ENCODE measurements at regions not wholly inside any gene's neighbourhood (a gene's known extent, or its start where the extent isn't known, plus 50 kb on each side); places are given as distances from the start of the nearest gene placed in this dataset.

- no peaks in the 10 kb centered on the region for H3K36me3 ChIP-seq (ENCODE audit: control insufficient read depth, insufficient read depth, low read length)
- no peak for DNase-seq (ENCODE audit: low read depth, low spot score)
- H3K27me3 ChIP-seq (ENCODE audit: control insufficient read depth, insufficient read depth, low read length) = no peaks in the 10 kb centered on the region
- H3K4me3 ChIP-seq (ENCODE audit: low read length) = no peak overlapping the region
- WGBS (ENCODE audit: insufficient coverage, insufficient read length) = no CpG with 5 or more reads among the region's 2 CpGs
- H3K27ac ChIP-seq (ENCODE audit: low read length) = no peak overlapping the region
- H3K4me1 ChIP-seq (ENCODE audit: control insufficient read depth, insufficient read depth, low read length) = 0 out of 2 replicates have a peak, but pooled peaks cover 2% of the 10 kb centered on the region
- no peaks in the 10 kb centered on the region for H3K9me3 ChIP-seq (ENCODE audit: control insufficient read depth, insufficient read depth, low read length)
Measured at GRCh38 chr5:167616043-167616890, 675.2 kb upstream of the WWC1 start.

GRCh38 chr5:167623354-167623753 is 668.1 kb upstream of the WWC1 start:
- Histone ChIP-seq H3K27me3 (ENCODE audit: control insufficient read depth, insufficient read depth, low read length) (no peaks in the 10 kb centered on the region), H3K4me3 (ENCODE audit: low read length) (no peak overlapping the region), H3K9me3 (ENCODE audit: control insufficient read depth, insufficient read depth, low read length) (no peaks in the 10 kb centered on the region), H3K27ac (ENCODE audit: low read length) (no peak overlapping the region), H3K36me3 (ENCODE audit: control insufficient read depth, insufficient read depth, low read length) (no peaks in the 10 kb centered on the region), H3K4me1 (ENCODE audit: control insufficient read depth, insufficient read depth, low read length) (no peaks in the 10 kb centered on the region; the same call in 1 of the 2 replicates)
- 100% methylated on average over 1 of the region's 3 CpGs for WGBS (ENCODE audit: insufficient coverage, insufficient read length)
- no peak for DNase-seq (ENCODE audit: low read depth, low spot score)

GRCh38 chr5:167624053-167624452 is 667.4 kb upstream of the WWC1 start:
- DNase-seq (ENCODE audit: low read depth, low spot score) = no peak
- no peak overlapping the region for H3K4me3 ChIP-seq (ENCODE audit: low read length)
- no peak overlapping the region for H3K27ac ChIP-seq (ENCODE audit: low read length)
- H3K27me3 ChIP-seq (ENCODE audit: control insufficient read depth, insufficient read depth, low read length) = no peaks in the 10 kb centered on the region
- H3K4me1 ChIP-seq (ENCODE audit: control insufficient read depth, insufficient read depth, low read length) = no peaks in the 10 kb centered on the region; the same call in 1 of the 2 replicates
- no peaks in the 10 kb centered on the region for H3K36me3 ChIP-seq (ENCODE audit: control insufficient read depth, insufficient read depth, low read length)
- no CpG with 5 or more reads among the region's 2 CpGs for WGBS (ENCODE audit: insufficient coverage, insufficient read length)
- H3K9me3 ChIP-seq (ENCODE audit: control insufficient read depth, insufficient read depth, low read length) = no peaks in the 10 kb centered on the region

GRCh38 chr5:167626341-167627123 is 664.9 kb upstream of the WWC1 start:
- Histone ChIP-seq H3K9me3 (ENCODE audit: control insufficient read depth, insufficient read depth, low read length) (no peaks in the 10 kb centered on the region), H3K4me1 (ENCODE audit: control insufficient read depth, insufficient read depth, low read length) (no peaks in the 10 kb centered on the region; the same call in 1 of the 2 replicates), H3K36me3 (ENCODE audit: control insufficient read depth, insufficient read depth, low read length) (no peaks in the 10 kb centered on the region), H3K27ac (ENCODE audit: low read length) (no peak overlapping the region), H3K27me3 (ENCODE audit: control insufficient read depth, insufficient read depth, low read length) (no peaks in the 10 kb centered on the region), H3K4me3 (ENCODE audit: low read length) (no peak overlapping the region)
- no peak for DNase-seq (ENCODE audit: low read depth, low spot score)
- no CpG with 5 or more reads among the region's 8 CpGs for WGBS (ENCODE audit: insufficient coverage, insufficient read length)

GRCh38 chr5:167629634-167630033 is 661.8 kb upstream of the WWC1 start:
- Histone ChIP-seq H3K4me1 (ENCODE audit: control insufficient read depth, insufficient read depth, low read length) (no peaks in the 10 kb centered on the region; the same call in 1 of the 2 replicates), H3K4me3 (ENCODE audit: low read length) (no peak overlapping the region), H3K27ac (ENCODE audit: low read length) (no peak overlapping the region), H3K9me3 (ENCODE audit: control insufficient read depth, insufficient read depth, low read length) (no peaks in the 10 kb centered on the region), H3K36me3 (ENCODE audit: control insufficient read depth, insufficient read depth, low read length) (no peaks in the 10 kb centered on the region), H3K27me3 (ENCODE audit: control insufficient read depth, insufficient read depth, low read length) (no peaks in the 10 kb centered on the region)
- no CpG with 5 or more reads among the region's 3 CpGs for WGBS (ENCODE audit: insufficient coverage, insufficient read length)
- DNase-seq (ENCODE audit: low read depth, low spot score) = no peak

GRCh38 chr5:167631191-167631590 is 660.3 kb upstream of the WWC1 start:
- Histone ChIP-seq H3K27me3 (ENCODE audit: control insufficient read depth, insufficient read depth, low read length) (no peaks in the 10 kb centered on the region), H3K4me1 (ENCODE audit: control insufficient read depth, insufficient read depth, low read length) (no peaks in the 10 kb centered on the region; the same call in 1 of the 2 replicates), H3K36me3 (ENCODE audit: control insufficient read depth, insufficient read depth, low read length) (no peaks in the 10 kb centered on the region), H3K27ac (ENCODE audit: low read length) (no peak overlapping the region), H3K9me3 (ENCODE audit: control insufficient read depth, insufficient read depth, low read length) (no peaks in the 10 kb centered on the region), H3K4me3 (ENCODE audit: low read length) (no peak overlapping the region)
- WGBS (ENCODE audit: insufficient coverage, insufficient read length) = no CpG with 5 or more reads among the region's 7 CpGs
- DNase-seq (ENCODE audit: low read depth, low spot score) = no peak

GRCh38 chr5:167633114-167633513 is 658.3 kb upstream of the WWC1 start:
- Histone ChIP-seq H3K9me3 (ENCODE audit: control insufficient read depth, insufficient read depth, low read length) (no peaks in the 10 kb centered on the region), H3K27ac (ENCODE audit: low read length) (no peak overlapping the region), H3K36me3 (ENCODE audit: control insufficient read depth, insufficient read depth, low read length) (no peaks in the 10 kb centered on the region), H3K4me1 (ENCODE audit: control insufficient read depth, insufficient read depth, low read length) (no peaks in the 10 kb centered on the region), H3K4me3 (ENCODE audit: low read length) (no peak overlapping the region), H3K27me3 (ENCODE audit: control insufficient read depth, insufficient read depth, low read length) (no peaks in the 10 kb centered on the region)
- DNase-seq (ENCODE audit: low read depth, low spot score) = no peak
- WGBS (ENCODE audit: insufficient coverage, insufficient read length) = no CpG with 5 or more reads among the region's 3 CpGs

GRCh38 chr5:167633931-167634341 is 657.5 kb upstream of the WWC1 start:
- no CpG with 5 or more reads among the region's 2 CpGs for WGBS (ENCODE audit: insufficient coverage, insufficient read length)
- Histone ChIP-seq H3K9me3 (ENCODE audit: control insufficient read depth, insufficient read depth, low read length) (no peaks in the 10 kb centered on the region), H3K4me1 (ENCODE audit: control insufficient read depth, insufficient read depth, low read length) (no peaks in the 10 kb centered on the region), H3K36me3 (ENCODE audit: control insufficient read depth, insufficient read depth, low read length) (no peaks in the 10 kb centered on the region), H3K27me3 (ENCODE audit: control insufficient read depth, insufficient read depth, low read length) (no peaks in the 10 kb centered on the region), H3K27ac (ENCODE audit: low read length) (no peak overlapping the region), H3K4me3 (ENCODE audit: low read length) (no peak overlapping the region)
- no peak for DNase-seq (ENCODE audit: low read depth, low spot score)

- no peak for DNase-seq (ENCODE audit: low read depth, low spot score)
- no peaks in the 10 kb centered on the region for H3K36me3 ChIP-seq (ENCODE audit: control insufficient read depth, insufficient read depth, low read length)
- H3K4me1 ChIP-seq (ENCODE audit: control insufficient read depth, insufficient read depth, low read length) = no peaks in the 10 kb centered on the region
- H3K4me3 ChIP-seq (ENCODE audit: low read length) = no peak overlapping the region
- no CpG with 5 or more reads among the region's 1 CpG for WGBS (ENCODE audit: insufficient coverage, insufficient read length)
- no peak overlapping the region for H3K27ac ChIP-seq (ENCODE audit: low read length)
- H3K9me3 ChIP-seq (ENCODE audit: control insufficient read depth, insufficient read depth, low read length) = no peaks in the 10 kb centered on the region
- no peaks in the 10 kb centered on the region for H3K27me3 ChIP-seq (ENCODE audit: control insufficient read depth, insufficient read depth, low read length)
Measured at GRCh38 chr5:167634432-167634831, 657.0 kb upstream of the WWC1 start.

GRCh38 chr5:167638816-167639215 is 652.6 kb upstream of the WWC1 start:
- no peaks in the 10 kb centered on the region for H3K36me3 ChIP-seq (ENCODE audit: control insufficient read depth, insufficient read depth, low read length)
- H3K4me3 ChIP-seq (ENCODE audit: low read length) = no peak overlapping the region
- no peaks in the 10 kb centered on the region for H3K4me1 ChIP-seq (ENCODE audit: control insufficient read depth, insufficient read depth, low read length)
- WGBS (ENCODE audit: insufficient coverage, insufficient read length) = no CpG with 5 or more reads among the region's 2 CpGs
- no peaks in the 10 kb centered on the region for H3K9me3 ChIP-seq (ENCODE audit: control insufficient read depth, insufficient read depth, low read length)
- no peak overlapping the region for H3K27ac ChIP-seq (ENCODE audit: low read length)
- no peak for DNase-seq (ENCODE audit: low read depth, low spot score)
- H3K27me3 ChIP-seq (ENCODE audit: control insufficient read depth, insufficient read depth, low read length) = no peaks in the 10 kb centered on the region
